K562 (cell line): ENCODE measurements at regions not wholly inside any gene's neighbourhood (a gene's known extent, or its start where the extent isn't known, plus 50 kb on each side); places are given as distances from the start of the nearest gene placed in this dataset.

Experiments used
- ATAC-seq: fragments of 200-7000 bp; cut with Tn5 transposase; 3 replicates; pipeline ENCODE4 v1.9.1; 2020; ENCODE audit warnings: moderate library complexity
- BruUV-seq: library from RNA; stranded (reverse); fragments of 400-500 nt; replicated peaks from 2 replicates; lab custom pipeline; 2021; lab: Mats Ljungman, UMichigan
- CTCF ChIA-PET: fragments of 300-600 bp; formaldehyde crosslinking; extraction: SDS; loops from one replicate; lab custom pipeline; 2021; ENCODE audit warnings: low intra/inter-chr PET ratio; lab: Yijun Ruan, JAX
- POLR2A ChIA-PET: fragments of 300-600, 350-650 bp; sonication (Branson Sonifier 250); formaldehyde crosslinking; extraction: SDS; loops from one replicate; lab custom pipeline; 2021; ENCODE audit warnings: antibody characterized with exemption, inconsistent platforms; lab: Yijun Ruan, JAX
- DNase-seq, 4 experiments: peaks; one replicate each; pipeline versions ENCODE4 v3.0.0 to v3.0.0-alpha.2; 2011 to 2018; ENCODE audit warnings: low spot score in 3 of 4, mixed read lengths in 3 of 4; ENCODE audit errors: extremely low read depth in 1 of 4
- FAIRE-seq: peaks from 2 replicates; lab custom pipeline; 2011; peaks lifted over from hg19 to GRCh38; lab: Jason Lieb, UNC
- H2AFZ ChIP-seq: 2 replicates; pipeline ENCODE4 v1.6.0; 2011; ENCODE audit warnings: low read depth, low read length, control low read depth, inconsistent platforms
- H3K27ac ChIP-seq: fragments of 200-600 bp; 3 replicates; pipeline ENCODE4 v1.8.0; 2011; ENCODE audit warnings: low read depth, mild to moderate bottlenecking, control low read depth, inconsistent platforms, low read length, moderate library complexity, mixed read lengths; ENCODE audit errors: extremely low read depth
- H3K27me3 ChIP-seq, 2 experiments: fragments of 300-600 bp in 1 of 2; 2 replicates in 1 of 2; 3 replicates in 1 of 2; pipeline versions ENCODE4 v1.6.0 to v1.8.0; 2011; ENCODE audit warnings: inconsistent platforms in 2 of 2, low read length in 2 of 2, mild to moderate bottlenecking in 1 of 2, mixed read lengths in 1 of 2, moderate library complexity in 1 of 2; ENCODE audit not compliant: control insufficient read depth in 2 of 2, insufficient read depth in 2 of 2
- H3K36me3 ChIP-seq: fragments of 300-600 bp; 3 replicates; pipeline ENCODE4 v1.8.0; 2011; ENCODE audit warnings: mild to moderate bottlenecking, low read length, inconsistent platforms; ENCODE audit not compliant: control insufficient read depth, insufficient read depth
- H3K4me1 ChIP-seq, 2 experiments: fragments of 200-600 bp in 1 of 2; replicated peaks in 1 of 2; 2 replicates in 1 of 2; 3 replicates in 1 of 2; pipeline versions ENCODE4 v1.5.1 to v1.8.0; 2011; ENCODE audit warnings: inconsistent platforms in 2 of 2, low read length in 2 of 2, mild to moderate bottlenecking in 1 of 2, mixed read lengths in 1 of 2, moderate library complexity in 1 of 2; ENCODE audit not compliant: control insufficient read depth in 2 of 2, insufficient read depth in 2 of 2
- H3K4me2 ChIP-seq: 2 replicates; pipeline ENCODE4 v1.6.1; 2011; ENCODE audit warnings: low read length, control low read depth, inconsistent platforms, mixed read lengths; ENCODE audit not compliant: insufficient read depth
- H3K4me3 ChIP-seq: fragments of 200-600 bp; sonication (generic), shearing (Covaris generic); 2 replicates; pipeline ENCODE4 v1.5.1; 2016; ENCODE audit warnings: control low read depth, inconsistent platforms
- H3K79me2 ChIP-seq: fragments of 200-600 bp; 3 replicates; pipeline ENCODE4 v1.8.0; 2011; ENCODE audit warnings: low read length, inconsistent platforms; ENCODE audit not compliant: control insufficient read depth, insufficient read depth
- H3K9ac ChIP-seq, 2 experiments: 2 replicates each; pipeline versions ENCODE4 v1.6.0 to v1.6.1; 2011; ENCODE audit warnings: low read depth in 2 of 2, low read length in 2 of 2, control low read depth in 1 of 2, inconsistent platforms in 1 of 2, mild to moderate bottlenecking in 1 of 2, mixed read lengths in 1 of 2; ENCODE audit not compliant: insufficient read depth in 1 of 2
- H3K9me1 ChIP-seq: one replicate; pipeline ENCODE4 v1.6.0; 2011; ENCODE audit warnings: inconsistent platforms, mild to moderate bottlenecking, low read length, moderate library complexity; ENCODE audit not compliant: control insufficient read depth, insufficient read depth
- H3K9me3 ChIP-seq: replicated peaks from 2 replicates; pipeline ENCODE4 v1.5.1; 2011; ENCODE audit warnings: low read depth, low read length, inconsistent platforms; ENCODE audit not compliant: control insufficient read depth, insufficient read depth
- H4K20me1 ChIP-seq: replicated peaks from 2 replicates; pipeline ENCODE4 v1.6.1; 2011; ENCODE audit warnings: low read length, inconsistent platforms, mixed read lengths; ENCODE audit not compliant: control insufficient read depth, insufficient read depth
- ATF7 ChIP-seq: fragments of 450-650 bp; IDR thresholded peaks from 2 replicates; pipeline ENCODE4 v1.7.1; 2014; ENCODE audit warnings: mild to moderate bottlenecking, moderate library complexity
- CBFA2T2 ChIP-seq: fragments of 450-650 bp; conservative IDR thresholded peaks from 2 replicates; pipeline ENCODE4 v1.6.1; 2017; ENCODE audit warnings: mild to moderate bottlenecking
- CBFA2T3 ChIP-seq: fragments of 450-650 bp; IDR thresholded peaks from 2 replicates; pipeline ENCODE4 v1.6.1; 2017
- MCM3 ChIP-seq: fragments of 450-650 bp; IDR thresholded peaks from 2 replicates; pipeline ENCODE4 v1.6.1; 2016
- NCOA6 ChIP-seq: fragments of 450-650 bp; IDR thresholded peaks from 2 replicates; pipeline ENCODE4 v1.6.1; 2017; ENCODE audit warnings: mild to moderate bottlenecking
- NFIC ChIP-seq: fragments of 450-650 bp; IDR thresholded peaks from 2 replicates; pipeline ENCODE4 v1.6.1; 2017; ENCODE audit warnings: mild to moderate bottlenecking, inconsistent platforms
- RUNX1 ChIP-seq: sonication (generic); IDR thresholded peaks from 2 replicates; pipeline ENCODE4 v1.6.1; 2016; ENCODE audit warnings: antibody characterized with exemption, low read depth
- SMARCC2 ChIP-seq: fragments of 450-650 bp; IDR thresholded peaks from 2 replicates; pipeline ENCODE4 v1.6.1; 2017; ENCODE audit warnings: antibody characterized with exemption, moderate library complexity, mild to moderate bottlenecking, low read depth
- SRF ChIP-seq, 2 experiments: fragments of 250-450, 450-650 bp in 1 of 2; sonication (Bioruptor Pico) in 1 of 2; sonication (generic) in 1 of 2; formaldehyde crosslinking; IDR thresholded peaks; 2 replicates each; pipeline versions ENCODE4 v1.5.0 to v1.5.1; 2020 to 2022; ENCODE audit warnings: mild to moderate bottlenecking in 1 of 2, missing genetic modification reagents in 1 of 2
- ZKSCAN1 ChIP-seq: fragments of 150-350 bp; IDR thresholded peaks from 2 replicates; pipeline ENCODE4 v1.6.1; 2016; ENCODE audit warnings: low read depth, low read length
- WGBS: fragments of 100-300 bp; shearing (Covaris generic); methylation state at CpG from one replicate; pipeline ENCODE4 v1.1.6; 2016; ENCODE audit warnings: low coverage, mixed read lengths; ENCODE audit not compliant: insufficient coverage; ENCODE audit errors: missing lambda C conversion rate; 5-methylcytosine and 5-hydroxymethylcytosine counted together
- in situ Hi-C: fragments of 300-500 bp; cut with MboI; formaldehyde crosslinking; loops from 4 replicates; pipeline ENCODE4 v1.15.0; 2018; ENCODE audit warnings: inconsistent platforms, mixed read lengths
- intact Hi-C: fragments of 100-400 bp; cut with micrococcal nuclease; formaldehyde crosslinking; loops from 2 replicates; pipeline ENCODE4 v1.14.2; 2022
- TF ChIP-seq, protein P1 (sequence below): fragments of 250-450 bp; sonication (Bioruptor Pico); IDR thresholded peaks from 2 replicates; pipeline ENCODE4 v1.4.0; 2020
- TF ChIP-seq, protein P2 (sequence below): fragments of 450-650 bp; IDR thresholded peaks from 2 replicates; pipeline ENCODE4 v1.6.1; 2018; ENCODE audit not compliant: partially characterized antibody
- TF ChIP-seq, protein P3 (sequence below): sonication (generic); formaldehyde crosslinking; IDR thresholded peaks from 2 replicates; pipeline ENCODE4 v1.8.0; 2022; ENCODE audit warnings: missing genetic modification reagents, mild to moderate bottlenecking, moderate library complexity, borderline replicate concordance

DNA sequence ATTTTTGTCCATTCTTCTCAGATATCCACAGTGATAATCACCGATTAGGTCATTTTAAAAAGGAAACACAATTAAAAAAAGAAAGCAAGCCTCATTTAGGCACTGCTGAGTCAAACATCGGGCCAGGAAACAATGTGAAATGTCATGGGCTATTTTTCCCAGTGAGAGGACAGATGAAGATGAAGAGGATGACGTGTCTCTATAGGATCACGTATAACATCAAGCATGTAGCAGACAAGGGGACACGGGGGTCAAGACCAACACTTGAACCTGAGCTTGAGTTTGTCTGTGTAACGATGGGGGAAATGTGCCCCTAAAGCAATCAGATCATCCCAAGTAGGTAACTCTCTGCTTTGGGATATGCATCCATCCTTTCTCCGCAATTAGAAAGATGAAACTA, 553.2 kb downstream of the CD83 start (continued):
- TF ChIP-seq, protein P1, sequence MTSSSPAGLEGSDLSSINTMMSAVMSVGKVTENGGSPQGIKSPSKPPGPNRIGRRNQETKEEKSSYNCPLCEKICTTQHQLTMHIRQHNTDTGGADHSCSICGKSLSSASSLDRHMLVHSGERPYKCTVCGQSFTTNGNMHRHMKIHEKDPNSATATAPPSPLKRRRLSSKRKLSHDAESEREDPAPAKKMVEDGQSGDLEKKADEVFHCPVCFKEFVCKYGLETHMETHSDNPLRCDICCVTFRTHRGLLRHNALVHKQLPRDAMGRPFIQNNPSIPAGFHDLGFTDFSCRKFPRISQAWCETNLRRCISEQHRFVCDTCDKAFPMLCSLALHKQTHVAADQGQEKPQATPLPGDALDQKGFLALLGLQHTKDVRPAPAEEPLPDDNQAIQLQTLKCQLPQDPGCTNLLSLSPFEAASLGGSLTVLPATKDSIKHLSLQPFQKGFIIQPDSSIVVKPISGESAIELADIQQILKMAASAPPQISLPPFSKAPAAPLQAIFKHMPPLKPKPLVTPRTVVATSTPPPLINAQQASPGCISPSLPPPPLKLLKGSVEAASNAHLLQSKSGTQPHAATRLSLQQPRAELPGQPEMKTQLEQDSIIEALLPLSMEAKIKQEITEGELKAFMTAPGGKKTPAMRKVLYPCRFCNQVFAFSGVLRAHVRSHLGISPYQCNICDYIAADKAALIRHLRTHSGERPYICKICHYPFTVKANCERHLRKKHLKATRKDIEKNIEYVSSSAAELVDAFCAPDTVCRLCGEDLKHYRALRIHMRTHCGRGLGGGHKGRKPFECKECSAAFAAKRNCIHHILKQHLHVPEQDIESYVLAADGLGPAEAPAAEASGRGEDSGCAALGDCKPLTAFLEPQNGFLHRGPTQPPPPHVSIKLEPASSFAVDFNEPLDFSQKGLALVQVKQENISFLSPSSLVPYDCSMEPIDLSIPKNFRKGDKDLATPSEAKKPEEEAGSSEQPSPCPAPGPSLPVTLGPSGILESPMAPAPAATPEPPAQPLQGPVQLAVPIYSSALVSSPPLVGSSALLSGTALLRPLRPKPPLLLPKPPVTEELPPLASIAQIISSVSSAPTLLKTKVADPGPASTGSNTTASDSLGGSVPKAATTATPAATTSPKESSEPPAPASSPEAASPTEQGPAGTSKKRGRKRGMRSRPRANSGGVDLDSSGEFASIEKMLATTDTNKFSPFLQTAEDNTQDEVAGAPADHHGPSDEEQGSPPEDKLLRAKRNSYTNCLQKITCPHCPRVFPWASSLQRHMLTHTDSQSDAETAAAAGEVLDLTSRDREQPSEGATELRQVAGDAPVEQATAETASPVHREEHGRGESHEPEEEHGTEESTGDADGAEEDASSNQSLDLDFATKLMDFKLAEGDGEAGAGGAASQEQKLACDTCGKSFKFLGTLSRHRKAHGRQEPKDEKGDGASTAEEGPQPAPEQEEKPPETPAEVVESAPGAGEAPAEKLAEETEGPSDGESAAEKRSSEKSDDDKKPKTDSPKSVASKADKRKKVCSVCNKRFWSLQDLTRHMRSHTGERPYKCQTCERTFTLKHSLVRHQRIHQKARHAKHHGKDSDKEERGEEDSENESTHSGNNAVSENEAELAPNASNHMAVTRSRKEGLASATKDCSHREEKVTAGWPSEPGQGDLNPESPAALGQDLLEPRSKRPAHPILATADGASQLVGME (CRISPR knock-in tag), result no peak
- TF ChIP-seq MCM3, result no peak

DNA sequence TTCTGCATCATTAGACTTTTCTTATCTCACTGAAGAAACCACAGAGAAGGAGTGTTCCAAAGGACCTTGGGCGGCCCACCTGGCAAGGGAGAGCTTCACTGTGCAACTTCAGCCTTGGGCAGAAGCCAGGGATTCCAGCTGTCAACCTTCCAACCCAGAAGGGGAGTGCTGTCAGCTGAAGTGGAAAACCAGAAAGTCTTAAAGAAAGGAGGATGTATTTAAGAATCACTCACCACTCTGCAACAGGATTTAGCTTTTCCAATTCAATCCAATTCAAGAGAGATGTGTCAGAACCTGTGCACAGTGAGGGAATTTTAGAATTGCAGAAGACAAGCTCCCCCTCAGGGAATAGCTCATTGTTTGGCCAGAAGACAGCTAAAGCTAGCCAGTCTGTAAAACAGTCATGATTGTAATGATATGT, 553.7 kb downstream of the CD83 start:
- Histone ChIP-seq H3K9ac (no peak overlapping the region), H3K4me3 (no peak overlapping the region), H3K9me3 (no peaks in the 10 kb centered on the region), H2AFZ (no peak overlapping the region), H3K79me2 (no peaks in the 10 kb centered on the region), H3K4me2 (no peak overlapping the region), H3K36me3 (no peaks in the 10 kb centered on the region), H4K20me1 (no peaks in the 10 kb centered on the region), H3K27me3 (no peaks in the 10 kb centered on the region), H3K9me1 (no peaks in the 10 kb centered on the region), H3K27ac (no peak overlapping the region), H3K4me1 (peaks cover 0 to 5% of the 10 kb centered on the region in 2 experiments; a peak in 2 of 5 replicates)
- TF ChIP-seq RUNX1 (no peak), SMARCC2 (no peak), NFIC (peak; percentile 30; the same call in 1 of the 2 replicates), CBFA2T3 (peak; percentile 16; the same call in 1 of the 2 replicates), ATF7 (0 out of 2 replicates have a peak, but pooled peaks have one; percentile 21), NCOA6 (no peak), SRF (CRISPR knock-in tag; IDR thresholded peaks at IDR 0.05) (no peak), CBFA2T2 (no peak), ZKSCAN1 (no peak)
- TF ChIP-seq, protein P2, sequence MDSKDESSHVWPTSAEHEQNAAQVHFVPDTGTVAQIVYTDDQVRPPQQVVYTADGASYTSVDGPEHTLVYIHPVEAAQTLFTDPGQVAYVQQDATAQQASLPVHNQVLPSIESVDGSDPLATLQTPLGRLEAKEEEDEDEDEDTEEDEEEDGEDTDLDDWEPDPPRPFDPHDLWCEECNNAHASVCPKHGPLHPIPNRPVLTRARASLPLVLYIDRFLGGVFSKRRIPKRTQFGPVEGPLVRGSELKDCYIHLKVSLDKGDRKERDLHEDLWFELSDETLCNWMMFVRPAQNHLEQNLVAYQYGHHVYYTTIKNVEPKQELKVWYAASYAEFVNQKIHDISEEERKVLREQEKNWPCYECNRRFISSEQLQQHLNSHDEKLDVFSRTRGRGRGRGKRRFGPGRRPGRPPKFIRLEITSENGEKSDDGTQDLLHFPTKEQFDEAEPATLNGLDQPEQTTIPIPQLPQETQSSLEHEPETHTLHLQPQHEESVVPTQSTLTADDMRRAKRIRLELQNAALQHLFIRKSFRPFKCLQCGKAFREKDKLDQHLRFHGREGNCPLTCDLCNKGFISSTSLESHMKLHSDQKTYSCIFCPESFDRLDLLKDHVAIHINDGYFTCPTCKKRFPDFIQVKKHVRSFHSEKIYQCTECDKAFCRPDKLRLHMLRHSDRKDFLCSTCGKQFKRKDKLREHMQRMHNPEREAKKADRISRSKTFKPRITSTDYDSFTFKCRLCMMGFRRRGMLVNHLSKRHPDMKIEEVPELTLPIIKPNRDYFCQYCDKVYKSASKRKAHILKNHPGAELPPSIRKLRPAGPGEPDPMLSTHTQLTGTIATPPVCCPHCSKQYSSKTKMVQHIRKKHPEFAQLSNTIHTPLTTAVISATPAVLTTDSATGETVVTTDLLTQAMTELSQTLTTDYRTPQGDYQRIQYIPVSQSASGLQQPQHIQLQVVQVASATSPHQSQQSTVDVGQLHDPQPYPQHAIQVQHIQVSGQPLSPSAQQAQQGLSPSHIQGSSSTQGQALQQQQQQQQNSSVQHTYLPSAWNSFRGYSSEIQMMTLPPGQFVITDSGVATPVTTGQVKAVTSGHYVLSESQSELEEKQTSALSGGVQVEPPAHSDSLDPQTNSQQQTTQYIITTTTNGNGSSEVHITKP, result peak; percentile 96
- TF ChIP-seq, protein P3, sequence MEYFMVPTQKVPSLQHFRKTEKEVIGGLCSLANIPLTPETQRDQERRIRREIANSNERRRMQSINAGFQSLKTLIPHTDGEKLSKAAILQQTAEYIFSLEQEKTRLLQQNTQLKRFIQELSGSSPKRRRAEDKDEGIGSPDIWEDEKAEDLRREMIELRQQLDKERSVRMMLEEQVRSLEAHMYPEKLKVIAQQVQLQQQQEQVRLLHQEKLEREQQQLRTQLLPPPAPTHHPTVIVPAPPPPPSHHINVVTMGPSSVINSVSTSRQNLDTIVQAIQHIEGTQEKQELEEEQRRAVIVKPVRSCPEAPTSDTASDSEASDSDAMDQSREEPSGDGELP (CRISPR knock-in tag), result peak; percentile 35; the same call in 1 of the 2 replicates
- BruUV-seq, result no TSS peak
- DNase-seq (no peak), FAIRE-seq (no peak), ATAC-seq (no peak)
- in situ Hi-C loops (no loop called here), intact Hi-C loops (no loop called here)
- POLR2A ChIA-PET, result interaction anchor here (0.6 to 0.9 kb wide), 2 partner anchors 10 to 466 kb away, joined by 3 to 5 read pairs; no protein-coding TSS in a partner anchor
- CTCF ChIA-PET, result no interaction called here
- WGBS, result 0% methylated on average over 1 of the region's 1 CpG
